CD4-positive, alpha-beta T cell treated with Interleukin-15 for 1 hour (primary cell): ENCODE measurements at regions not wholly inside any gene's neighbourhood (a gene's known extent, or its start where the extent isn't known, plus 50 kb on each side); places are given as distances from the start of the nearest gene placed in this dataset.
"Not testable (repeated sequence)": the region's sequence is repeated elsewhere in the genome, so short reads cannot be mapped to it uniquely, and the experiment has no call there.

Experiments used
- DNase-seq: peaks from one replicate; pipeline ENCODE4 v3.0.0-alpha.2; 2020

DNA sequence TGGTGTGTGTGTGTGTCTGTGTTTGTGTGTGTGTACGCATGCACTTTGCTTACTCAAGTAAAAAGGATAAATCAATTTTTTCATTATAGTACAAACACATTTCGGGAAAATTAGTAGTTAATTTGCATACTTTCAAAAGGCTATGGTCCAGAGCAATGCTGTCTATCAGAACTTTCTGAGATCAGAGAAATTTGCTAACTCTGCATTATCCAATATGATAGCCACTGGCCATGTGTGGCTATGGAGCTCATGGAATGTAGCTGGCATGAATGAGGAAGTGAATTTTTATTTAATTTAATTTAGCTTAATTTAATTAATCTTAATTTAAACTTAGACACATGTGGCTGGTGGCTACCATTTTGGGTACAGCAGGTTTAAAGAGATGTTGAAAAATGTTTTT is 289.6 kb downstream of the MAT2B start:
- DNase-seq = no peak

DNA sequence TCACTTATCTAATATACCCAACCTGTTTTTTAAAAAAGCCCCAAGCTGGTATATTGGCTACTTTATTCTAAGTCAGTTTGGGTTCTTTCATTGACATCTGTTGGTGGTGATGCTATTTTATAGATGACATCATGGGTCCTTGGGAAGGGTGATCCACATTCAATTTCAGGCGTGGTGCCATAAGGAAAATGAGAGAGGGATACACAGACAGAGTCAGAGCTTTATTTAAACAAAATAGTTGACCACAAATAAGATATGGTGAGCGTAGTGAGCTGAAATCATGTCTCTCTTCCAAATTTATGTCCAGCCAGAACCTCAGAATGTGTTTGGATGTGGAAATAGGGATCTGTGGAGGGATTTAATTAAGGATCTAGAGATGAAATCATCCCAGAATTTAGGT is 302.4 kb downstream of the MAT2B start:
- no peak for DNase-seq

GRCh38 chr5:163809473-163809872 is 304.1 kb downstream of the MAT2B start:
- DNase-seq = no peak

GRCh38 chr5:163813900-163814299 is 308.5 kb downstream of the MAT2B start:
- no peak for DNase-seq

GRCh38 chr5:163815240-163815791 is 309.9 kb downstream of the MAT2B start:
- DNase-seq = no peak

- DNase-seq = no peak
Measured at GRCh38 chr5:163821142-163821541, 315.7 kb downstream of the MAT2B start.

DNA sequence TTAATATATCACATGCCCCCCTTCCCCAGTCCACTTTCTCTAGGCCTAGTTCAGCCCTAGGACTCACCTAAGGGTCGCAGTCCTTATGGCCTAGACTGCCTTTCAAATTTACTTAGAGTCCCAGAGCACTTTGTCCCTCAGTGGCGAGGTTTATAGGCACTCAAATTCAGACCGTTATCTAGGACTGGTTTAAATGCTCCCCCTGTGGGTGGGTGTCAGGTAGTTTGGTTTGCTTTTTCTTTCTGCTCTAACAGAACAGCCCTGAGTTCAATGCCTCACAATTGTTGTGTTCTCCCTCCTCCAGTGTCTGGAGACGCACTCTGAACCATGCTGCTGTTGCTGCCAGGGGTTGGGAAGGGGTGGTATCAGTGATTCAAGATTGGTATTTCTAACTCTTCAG is 317.1 kb downstream of the MAT2B start:
- DNase-seq = no peak

DNA sequence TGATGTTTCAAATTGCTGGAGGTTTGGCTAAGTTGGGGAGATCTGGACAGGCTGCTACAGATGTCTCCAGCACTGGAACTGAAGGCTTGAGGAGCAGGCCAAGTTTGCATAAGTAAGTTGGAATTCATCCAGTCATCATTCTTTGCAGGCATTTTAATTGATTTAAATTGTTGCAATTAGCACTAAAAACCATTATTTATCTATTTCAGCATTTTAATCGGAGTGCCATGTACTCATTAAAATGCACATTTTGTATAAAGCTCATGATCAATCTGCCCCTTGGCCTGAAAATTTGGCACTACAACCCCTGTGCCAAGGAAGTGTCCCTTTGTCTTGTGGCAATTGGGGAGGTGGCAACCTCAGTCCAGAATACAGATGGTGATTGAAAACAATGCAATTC is 320.2 kb downstream of the MAT2B start:
- DNase-seq = no peak

GRCh38 chr5:163826201-163826600 is 320.8 kb downstream of the MAT2B start:
- DNase-seq = no peak

DNA sequence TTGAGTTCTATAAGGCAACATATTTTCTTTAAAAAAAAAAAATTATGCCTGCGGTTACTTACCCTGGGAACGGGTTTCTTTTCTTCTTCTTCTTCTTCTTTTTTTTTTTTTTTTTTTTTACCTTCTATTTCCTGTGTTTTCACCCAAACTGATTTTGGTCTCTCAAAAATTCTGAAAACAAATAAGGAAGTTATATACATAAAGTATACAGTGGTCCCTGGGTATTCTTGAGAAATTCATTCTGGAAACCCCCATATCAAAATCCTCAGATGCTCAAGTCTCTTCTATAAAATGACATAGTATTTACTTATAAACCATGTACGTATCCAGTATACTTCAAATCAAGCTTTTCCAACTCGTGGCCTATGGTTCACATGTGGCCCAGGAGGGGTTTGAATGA is 326.7 kb downstream of the MAT2B start:
- DNase-seq = no peak

DNA sequence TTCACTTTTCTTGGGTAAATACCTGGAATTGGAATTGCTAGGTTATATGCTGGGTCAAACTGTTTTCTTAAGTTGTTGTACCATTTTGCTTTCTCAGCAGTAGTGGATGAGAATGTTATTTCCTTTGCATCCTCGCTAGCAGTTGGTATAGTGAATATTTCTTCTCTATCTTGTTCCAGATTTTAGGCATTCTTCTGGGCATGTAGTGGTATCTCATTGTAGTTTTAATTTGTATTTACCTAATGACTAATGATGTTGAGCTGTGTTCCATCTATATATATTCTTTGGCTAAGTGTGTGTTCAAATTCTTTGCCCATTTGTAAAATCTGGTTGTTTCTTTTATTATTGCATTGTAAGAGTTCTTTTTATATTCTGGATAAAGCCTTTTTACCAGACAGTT is 333.3 kb downstream of the MAT2B start:
- DNase-seq = no peak

DNA sequence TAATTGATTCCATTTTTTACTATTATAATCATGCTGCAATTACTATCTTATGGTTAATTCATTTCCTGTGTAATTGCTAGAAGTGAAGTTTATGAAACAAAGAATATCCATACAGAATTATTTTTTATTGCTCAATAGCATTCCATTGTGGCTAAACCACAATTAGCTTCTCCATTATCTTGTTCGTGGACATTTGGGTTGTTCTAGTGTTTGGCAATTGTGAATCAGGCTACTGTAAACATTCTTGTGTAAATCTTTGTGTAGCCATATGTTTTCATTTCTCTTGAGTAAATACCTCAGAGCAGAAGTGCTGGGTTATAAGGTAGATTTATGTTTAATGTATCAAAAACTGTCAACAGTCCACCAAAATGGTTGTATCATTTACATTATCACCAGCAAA is 341.1 kb downstream of the MAT2B start:
- no peak for DNase-seq

GRCh38 chr5:163855754-163856153 is 350.3 kb downstream of the MAT2B start:
- DNase-seq = no peak

- DNase-seq = no peak
Measured at GRCh38 chr5:163861670-163862069, 356.3 kb downstream of the MAT2B start.

GRCh38 chr5:163867324-163867723 is 361.9 kb downstream of the MAT2B start:
- no peak for DNase-seq

GRCh38 chr5:163867738-163868137 is 362.3 kb downstream of the MAT2B start:
- DNase-seq = no peak

- DNase-seq = no peak
Measured at GRCh38 chr5:163869581-163869980, 364.2 kb downstream of the MAT2B start.

DNA sequence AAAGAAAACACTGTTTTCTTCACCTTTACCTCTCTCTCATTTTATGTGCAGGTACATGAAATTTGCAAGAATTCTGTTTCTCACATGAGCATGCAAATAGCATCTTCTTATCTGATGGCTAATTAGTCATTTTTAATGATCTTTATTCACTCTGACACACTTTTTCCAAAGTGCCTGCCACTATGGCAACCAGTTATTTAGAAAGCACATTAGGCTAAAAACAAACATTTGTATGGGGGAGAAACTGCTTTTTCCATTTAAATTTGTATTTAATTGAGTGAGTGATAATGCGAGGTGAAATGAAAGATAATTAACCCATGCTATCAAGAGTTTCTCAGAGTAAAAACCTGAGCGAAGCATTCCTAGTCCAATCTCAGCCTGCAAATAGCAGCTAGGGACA is 365.0 kb downstream of the MAT2B start:
- DNase-seq = no peak

DNA sequence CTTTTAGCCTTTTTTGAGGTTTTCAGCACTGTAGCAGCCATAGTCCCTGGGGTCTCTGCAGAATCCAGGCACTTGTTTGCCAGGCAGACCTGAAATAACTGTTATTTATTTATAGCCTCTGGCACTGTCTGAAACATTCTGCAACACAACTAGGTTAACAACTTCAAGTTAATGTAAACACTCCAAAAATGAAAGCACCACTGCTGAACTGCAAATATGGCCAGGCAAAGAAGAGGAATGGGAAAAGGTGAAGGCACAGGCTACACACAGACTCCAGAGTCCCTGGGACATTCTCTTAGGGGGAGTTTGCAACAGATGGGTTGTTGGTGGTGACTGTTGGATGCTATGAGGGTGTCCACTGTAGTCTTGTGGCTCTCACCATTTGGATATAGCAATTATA is 369.0 kb downstream of the MAT2B start:
- no peak for DNase-seq

DNA sequence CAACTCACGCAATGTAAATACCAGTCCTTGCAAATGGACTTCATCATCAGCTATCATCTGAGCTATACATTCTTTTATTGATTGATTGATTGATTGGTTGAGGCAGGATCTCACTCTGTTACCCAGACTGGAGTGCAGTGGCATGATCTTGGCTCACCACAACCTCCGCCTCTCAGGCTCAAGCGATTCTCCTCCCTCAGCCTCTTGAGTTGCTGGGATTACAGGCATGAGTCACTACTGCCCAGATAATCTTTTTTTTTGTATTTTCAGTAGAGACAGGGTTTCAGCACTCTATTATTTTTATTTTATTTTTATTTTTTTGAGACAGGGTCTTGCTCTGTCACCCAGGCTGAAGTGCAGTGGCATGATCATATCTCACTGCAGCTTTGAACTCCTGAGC is 369.5 kb downstream of the MAT2B start:
- DNase-seq = not testable (repeated sequence)

DNA sequence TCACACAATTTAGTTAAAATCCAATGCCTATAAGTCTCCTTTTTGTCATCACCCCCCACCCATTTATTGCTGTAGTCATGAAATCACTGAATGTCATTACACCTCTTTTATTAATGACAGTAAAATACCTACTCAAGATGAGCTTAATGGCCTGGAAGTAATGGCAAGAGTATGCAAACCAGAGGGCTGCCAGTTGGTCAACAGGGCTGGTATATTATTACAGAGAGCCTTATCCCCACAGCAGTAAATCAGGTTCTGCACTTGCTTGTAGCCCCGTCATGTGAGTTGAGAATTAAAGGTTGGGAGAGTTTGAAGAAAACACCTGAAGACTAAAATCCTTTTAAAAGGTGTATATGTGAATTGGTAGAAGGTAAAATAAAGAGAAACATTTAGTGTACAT is 372.4 kb downstream of the MAT2B start:
- no peak for DNase-seq

GRCh38 chr5:163878490-163878889 is 373.1 kb downstream of the MAT2B start:
- no peak for DNase-seq

DNA sequence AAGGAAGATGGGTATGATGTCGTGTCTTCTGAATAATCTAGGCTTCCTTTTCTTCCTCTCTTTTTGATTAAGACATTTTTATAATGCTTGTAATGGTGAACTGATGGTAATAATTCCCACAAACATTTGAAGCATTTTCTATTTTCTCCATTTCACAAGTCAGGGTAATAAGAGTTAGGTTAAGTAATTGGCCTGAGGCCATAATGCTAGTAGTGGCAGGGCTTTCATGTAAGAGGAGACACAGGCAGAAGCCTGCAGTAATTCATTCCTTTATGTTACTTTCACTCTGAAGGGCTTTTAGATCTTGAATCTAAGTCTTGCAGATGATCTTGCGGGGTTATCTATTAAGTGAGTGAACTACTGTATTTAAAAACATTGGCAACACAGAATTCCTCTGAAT is 374.9 kb downstream of the MAT2B start:
- no peak for DNase-seq

GRCh38 chr5:163885117-163885516 is 379.7 kb downstream of the MAT2B start:
- DNase-seq = no peak

DNA sequence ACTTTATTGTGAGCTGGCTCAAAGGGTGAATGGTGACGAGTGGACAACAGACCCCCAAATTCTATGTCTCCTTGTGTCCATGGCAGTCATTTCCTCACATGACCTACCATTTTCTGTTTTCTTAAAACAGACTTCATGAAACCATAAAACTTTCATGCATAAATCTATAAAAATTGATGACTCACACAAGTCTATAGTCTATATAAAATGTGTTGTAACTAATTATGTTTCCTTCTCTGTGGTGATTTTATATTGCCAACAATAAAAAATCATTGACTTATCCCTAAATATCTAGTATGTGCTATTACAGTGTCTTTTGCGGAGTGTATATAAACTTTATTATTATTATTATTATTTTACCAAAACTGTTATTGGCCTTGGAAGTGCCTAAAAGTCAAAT is 382.4 kb downstream of the MAT2B start:
- no peak for DNase-seq

- DNase-seq = no peak
Measured at GRCh38 chr5:163888366-163888765, 382.9 kb downstream of the MAT2B start.
